AG10803 (cell line): ENCODE measurements at regions not wholly inside any gene's neighbourhood (a gene's known extent, or its start where the extent isn't known, plus 50 kb on each side); places are given as distances from the start of the nearest gene placed in this dataset.
"Not testable (repeated sequence)": the region's sequence is repeated elsewhere in the genome, so short reads cannot be mapped to it uniquely, and the experiment has no call there.

Experiments
- DNase-seq: peaks from one replicate; pipeline ENCODE4 v3.0.0; 2010; ENCODE audit warnings: low read depth
- H3K4me3 ChIP-seq: 2 replicates; pipeline ENCODE4 v1.5.1; 2011; ENCODE audit warnings: mild to moderate bottlenecking, low read length, control low read depth
- TF ChIP-seq, protein P1 (sequence below): conservative IDR thresholded peaks from 2 replicates; pipeline ENCODE4 v1.5.1; 2011; ENCODE audit warnings: mild to moderate bottlenecking, low read length, control low read depth, inconsistent platforms

DNA sequence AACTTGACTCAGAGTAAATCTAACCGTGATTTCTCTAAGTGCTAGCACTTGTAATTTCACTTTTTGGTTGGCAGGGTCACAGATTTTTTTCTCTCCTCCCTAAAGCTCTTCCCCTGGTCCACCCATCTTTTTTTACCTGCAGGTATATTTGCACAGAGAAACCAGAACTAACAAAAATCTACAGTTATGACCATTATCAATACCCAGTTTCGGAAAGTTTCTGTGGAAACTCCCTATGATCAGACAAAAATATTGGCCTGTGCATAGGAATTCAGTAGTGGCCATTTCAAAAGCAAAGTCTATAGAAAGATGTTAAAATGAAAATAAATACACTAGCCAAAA, 62.4 kb upstream of the ATF7IP2 start:
- no peak overlapping the region for H3K4me3 ChIP-seq
- DNase-seq: no peak
- TF ChIP-seq, protein P1, sequence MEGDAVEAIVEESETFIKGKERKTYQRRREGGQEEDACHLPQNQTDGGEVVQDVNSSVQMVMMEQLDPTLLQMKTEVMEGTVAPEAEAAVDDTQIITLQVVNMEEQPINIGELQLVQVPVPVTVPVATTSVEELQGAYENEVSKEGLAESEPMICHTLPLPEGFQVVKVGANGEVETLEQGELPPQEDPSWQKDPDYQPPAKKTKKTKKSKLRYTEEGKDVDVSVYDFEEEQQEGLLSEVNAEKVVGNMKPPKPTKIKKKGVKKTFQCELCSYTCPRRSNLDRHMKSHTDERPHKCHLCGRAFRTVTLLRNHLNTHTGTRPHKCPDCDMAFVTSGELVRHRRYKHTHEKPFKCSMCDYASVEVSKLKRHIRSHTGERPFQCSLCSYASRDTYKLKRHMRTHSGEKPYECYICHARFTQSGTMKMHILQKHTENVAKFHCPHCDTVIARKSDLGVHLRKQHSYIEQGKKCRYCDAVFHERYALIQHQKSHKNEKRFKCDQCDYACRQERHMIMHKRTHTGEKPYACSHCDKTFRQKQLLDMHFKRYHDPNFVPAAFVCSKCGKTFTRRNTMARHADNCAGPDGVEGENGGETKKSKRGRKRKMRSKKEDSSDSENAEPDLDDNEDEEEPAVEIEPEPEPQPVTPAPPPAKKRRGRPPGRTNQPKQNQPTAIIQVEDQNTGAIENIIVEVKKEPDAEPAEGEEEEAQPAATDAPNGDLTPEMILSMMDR: no peak

DNA sequence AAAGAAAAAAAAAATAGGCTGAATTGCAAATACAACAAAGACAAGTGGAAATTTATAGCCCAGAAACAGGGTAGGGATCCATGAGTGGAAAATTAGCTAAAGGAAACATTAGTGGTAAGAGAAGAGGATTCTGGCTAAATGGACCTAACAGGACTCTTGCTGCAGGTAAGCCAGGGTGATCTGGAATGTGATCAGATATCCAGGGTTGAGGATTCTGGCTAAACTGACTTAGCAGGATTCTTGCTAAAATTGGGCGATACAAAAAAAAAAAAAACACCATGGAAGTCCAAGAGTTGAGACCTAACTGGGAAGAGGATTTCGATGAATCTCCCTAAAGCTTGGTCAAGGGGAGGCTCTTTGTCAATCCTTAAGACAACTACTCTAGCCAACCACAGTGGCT, 61.7 kb upstream of the ATF7IP2 start:
- H3K4me3 ChIP-seq: no peak overlapping the region
- no peak for DNase-seq
- TF ChIP-seq, protein P1: no peak

DNA sequence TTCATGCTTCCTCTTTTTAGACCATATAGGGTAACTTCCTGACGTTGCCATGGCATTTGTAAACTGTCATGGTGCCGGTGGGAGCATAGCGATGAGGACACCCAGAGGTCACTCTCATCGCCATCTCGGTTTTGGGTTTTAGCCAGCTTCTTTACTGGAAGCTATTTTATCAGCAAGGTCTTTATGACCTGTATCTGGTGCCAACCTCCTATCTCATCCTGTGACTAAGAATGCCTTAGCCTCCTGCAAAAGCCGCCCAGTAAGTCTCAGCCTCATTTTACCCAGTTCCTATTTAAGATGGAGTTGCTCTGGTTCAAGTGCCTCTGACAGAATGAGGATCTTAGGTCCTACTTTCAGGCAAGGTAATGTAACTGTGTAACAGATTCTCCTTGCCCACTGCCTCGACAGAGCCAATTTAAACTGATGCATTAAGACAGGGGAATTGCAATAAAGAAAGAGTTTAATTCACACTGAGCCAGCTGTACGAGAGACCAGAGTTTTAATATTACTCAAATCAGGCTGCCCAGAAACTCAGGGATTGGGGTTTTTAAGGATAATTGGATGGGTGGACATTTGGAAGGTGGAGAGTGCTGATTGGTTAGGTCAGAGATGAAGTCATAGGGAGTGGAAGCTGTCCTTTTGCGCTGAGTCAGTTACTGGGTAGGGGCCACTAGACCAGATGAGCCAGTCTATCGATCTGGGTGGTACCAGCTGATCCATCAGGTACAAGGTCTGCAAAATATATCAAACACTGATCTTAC, 59.9 kb upstream of the ATF7IP2 start:
- no peak for DNase-seq
- no peak overlapping the region for H3K4me3 ChIP-seq
- TF ChIP-seq, protein P1: no peak

DNA sequence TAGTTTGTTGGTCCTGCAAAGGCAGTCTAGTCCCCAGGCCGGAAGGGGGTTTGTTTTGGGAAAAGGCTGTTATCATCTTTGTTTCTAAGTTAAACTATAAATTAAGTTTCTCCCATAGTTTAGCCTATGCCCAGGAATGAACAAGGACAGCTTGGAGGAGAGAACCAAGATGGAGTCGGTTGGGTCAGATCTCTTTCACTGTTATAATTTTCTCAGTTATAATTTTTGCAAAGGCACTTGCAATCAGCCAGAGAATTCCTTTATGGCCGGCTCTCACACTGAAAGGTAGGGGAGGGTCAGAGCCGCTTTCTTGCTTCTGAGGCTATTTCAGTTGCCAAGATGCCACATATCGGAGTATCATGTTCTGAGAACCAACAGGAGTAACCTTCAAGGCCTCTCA, 59.2 kb upstream of the ATF7IP2 start:
- TF ChIP-seq, protein P1: no peak

DNA sequence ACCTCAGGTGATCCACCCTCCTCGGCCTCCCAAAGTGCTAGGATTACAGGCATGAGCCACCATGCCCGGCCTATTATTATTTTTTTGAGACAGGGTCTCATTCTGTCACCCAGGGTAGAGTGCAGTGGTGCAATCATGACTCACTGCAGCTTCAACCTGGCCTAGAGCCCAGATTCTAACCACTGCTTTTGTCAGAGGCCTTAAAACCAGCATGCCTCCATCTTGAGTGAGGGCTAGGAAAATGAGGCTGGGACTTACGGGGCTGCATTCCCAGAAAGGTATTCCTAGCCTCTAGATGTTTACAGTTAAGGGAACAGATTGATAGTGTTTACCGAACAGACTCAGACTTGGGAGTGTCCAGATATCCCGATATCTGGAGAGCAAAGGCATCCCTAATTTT, 57.6 kb upstream of the ATF7IP2 start:
- peak; percentile 45 for DNase-seq
- H3K4me3 ChIP-seq: not testable (repeated sequence)

More for the DNA sequence above, 59.2 kb upstream of the ATF7IP2 start:
- no peak for DNase-seq
- no peak overlapping the region for H3K4me3 ChIP-seq

DNA sequence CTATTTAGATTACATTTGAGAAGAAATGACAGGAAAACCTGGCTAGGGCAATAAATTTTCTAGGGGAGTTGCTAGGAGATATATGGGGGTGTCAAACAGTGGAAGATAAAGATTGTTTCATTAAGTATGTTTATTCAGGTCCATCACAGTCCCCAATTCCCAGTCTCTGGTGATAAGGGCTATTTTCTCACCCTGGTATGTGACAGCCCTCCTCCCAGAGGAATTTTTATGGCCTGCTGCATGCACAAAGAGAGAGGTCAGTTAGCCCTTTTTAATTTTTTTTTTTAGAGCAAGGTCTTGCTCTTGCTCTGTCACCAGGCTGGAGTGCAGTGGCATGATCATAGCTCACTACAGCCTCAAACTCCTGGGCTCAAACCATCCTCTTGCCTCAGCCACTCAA, 53.6 kb upstream of the ATF7IP2 start:
- DNase-seq: no peak
- H3K4me3 ChIP-seq: no peak overlapping the region
- TF ChIP-seq, protein P1: no peak

DNA sequence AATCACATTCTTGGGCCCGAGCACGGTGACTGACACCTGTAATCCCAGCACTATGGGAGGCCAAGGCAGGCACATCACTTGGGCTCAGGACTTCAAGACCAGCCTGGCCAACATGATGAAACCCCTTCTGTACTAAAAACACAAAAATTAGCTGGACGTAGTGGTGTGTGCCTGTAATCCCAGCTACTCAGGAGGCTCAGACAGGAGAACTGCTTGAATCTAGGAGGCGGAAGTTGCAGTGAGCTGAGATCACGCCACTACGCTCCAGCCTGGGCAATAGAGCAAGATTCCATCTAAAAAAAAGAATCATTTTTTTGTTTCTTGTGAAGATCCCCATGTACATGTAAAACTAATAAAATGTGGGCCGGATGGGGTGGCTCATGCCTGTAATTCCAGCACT, 53.1 kb upstream of the ATF7IP2 start:
- no peak overlapping the region for H3K4me3 ChIP-seq
- TF ChIP-seq, protein P1: no peak
- no peak for DNase-seq
